ENCODE measurements at regions not wholly inside any gene's neighbourhood (a gene's known extent, or its start where the extent isn't known, plus 50 kb on each side); places are given as distances from the start of the nearest gene placed in this dataset.

- H3K9ac ChIP-seq (ENCODE audit: low read length) = no peak overlapping the region
- no peak overlapping the region for H3K4me3 ChIP-seq (ENCODE audit: low read depth, low read length, poor library complexity, severe bottlenecking)
- no peaks in the 10 kb centered on the region for H3F3A ChIP-seq (ENCODE audit: insufficient read depth, low read length)
- no peak overlapping the region for H3K27ac ChIP-seq (ENCODE audit: low read depth, low read length, poor library complexity, severe bottlenecking)
- TF ChIP-seq CTCF (IDR thresholded peaks at IDR 0.05; ENCODE audit: low read length) (no peak), EZH2 (IDR thresholded peaks at IDR 0.05; ENCODE audit: borderline replicate concordance, low read length) (no peak)
- H3K36me3 ChIP-seq (ENCODE audit: insufficient read depth, low read length) = no peaks in the 10 kb centered on the region
- no peaks in the 10 kb centered on the region for H4K20me1 ChIP-seq (ENCODE audit: insufficient read depth, low read length)
- no peaks in the 10 kb centered on the region for H3K79me2 ChIP-seq (ENCODE audit: insufficient read depth, low read length)
- no peaks in the 10 kb centered on the region for H3K4me1 ChIP-seq (ENCODE audit: insufficient read depth, low read length, severe bottlenecking)
- H3K9me3 ChIP-seq (ENCODE audit: low read length) = no peaks in the 10 kb centered on the region
- H3K27me3 ChIP-seq (ENCODE audit: insufficient read depth, low read length) = no peaks in the 10 kb centered on the region
- H3K4me2 ChIP-seq (ENCODE audit: low read length) = no peak overlapping the region
- H2AFZ ChIP-seq (ENCODE audit: low read length) = no peak overlapping the region
- no peaks in the 10 kb centered on the region for H3K9me2 ChIP-seq (ENCODE audit: low read depth, low read length)
Measured at GRCh38 chr12:114974826-114975639, 291.1 kb upstream of the TBX3 start.

- Histone ChIP-seq H3F3A (ENCODE audit: insufficient read depth, low read length) (no peaks in the 10 kb centered on the region), H4K20me1 (ENCODE audit: insufficient read depth, low read length) (no peaks in the 10 kb centered on the region), H3K9me2 (ENCODE audit: low read depth, low read length) (no peaks in the 10 kb centered on the region), H3K4me1 (ENCODE audit: insufficient read depth, low read length, severe bottlenecking) (no peaks in the 10 kb centered on the region), H3K9me3 (ENCODE audit: low read length) (no peaks in the 10 kb centered on the region), H3K4me2 (ENCODE audit: low read length) (no peak overlapping the region), H2AFZ (ENCODE audit: low read length) (no peak overlapping the region), H3K27me3 (ENCODE audit: insufficient read depth, low read length) (no peaks in the 10 kb centered on the region), H3K4me3 (ENCODE audit: low read depth, low read length, poor library complexity, severe bottlenecking) (no peak overlapping the region), H3K9ac (ENCODE audit: low read length) (no peak overlapping the region), H3K36me3 (ENCODE audit: insufficient read depth, low read length) (no peaks in the 10 kb centered on the region), H3K79me2 (ENCODE audit: insufficient read depth, low read length) (no peaks in the 10 kb centered on the region), H3K27ac (ENCODE audit: low read depth, low read length, poor library complexity, severe bottlenecking) (no peak overlapping the region)
- TF ChIP-seq CTCF (IDR thresholded peaks at IDR 0.05; ENCODE audit: low read length) (no peak), EZH2 (IDR thresholded peaks at IDR 0.05; ENCODE audit: borderline replicate concordance, low read length) (no peak)
Measured at GRCh38 chr12:114974333-114974732, 290.4 kb upstream of the TBX3 start.

GRCh38 chr12:114968727-114969126 lies 284.8 kb upstream of the TBX3 start:
- Histone ChIP-seq H4K20me1 (ENCODE audit: insufficient read depth, low read length) (no peaks in the 10 kb centered on the region), H2AFZ (ENCODE audit: low read length) (no peak overlapping the region), H3K27me3 (ENCODE audit: insufficient read depth, low read length) (no peaks in the 10 kb centered on the region), H3K9ac (ENCODE audit: low read length) (no peak overlapping the region), H3F3A (ENCODE audit: insufficient read depth, low read length) (no peaks in the 10 kb centered on the region), H3K4me3 (ENCODE audit: low read depth, low read length, poor library complexity, severe bottlenecking) (no peak overlapping the region), H3K9me3 (ENCODE audit: low read length) (no peaks in the 10 kb centered on the region), H3K4me2 (ENCODE audit: low read length) (no peak overlapping the region), H3K9me2 (ENCODE audit: low read depth, low read length) (no peaks in the 10 kb centered on the region), H3K36me3 (ENCODE audit: insufficient read depth, low read length) (no peaks in the 10 kb centered on the region), H3K79me2 (ENCODE audit: insufficient read depth, low read length) (no peaks in the 10 kb centered on the region), H3K4me1 (ENCODE audit: insufficient read depth, low read length, severe bottlenecking) (no peaks in the 10 kb centered on the region), H3K27ac (ENCODE audit: low read depth, low read length, poor library complexity, severe bottlenecking) (no peak overlapping the region)
- TF ChIP-seq EZH2 (IDR thresholded peaks at IDR 0.05; ENCODE audit: borderline replicate concordance, low read length) (no peak), CTCF (IDR thresholded peaks at IDR 0.05; ENCODE audit: low read length) (no peak)

All from OCI-LY1 (cell line).